GM19023 (cell line): ENCODE measurements at regions not wholly inside any gene's neighbourhood (a gene's known extent, or its start where the extent isn't known, plus 50 kb on each side); places are given as distances from the start of the nearest gene placed in this dataset.
"Not testable (repeated sequence)": the region's sequence is repeated elsewhere in the genome, so short reads cannot be mapped to it uniquely, and the experiment has no call there.

Experiments used
- ATAC-seq: cut with Tn5 transposase; IDR thresholded peaks from one replicate; pipeline ENCODE4 v1.9.1; 2021; ENCODE audit warnings: mild to moderate bottlenecking, moderate library complexity; ENCODE audit not compliant: unreplicated experiment

DNA sequence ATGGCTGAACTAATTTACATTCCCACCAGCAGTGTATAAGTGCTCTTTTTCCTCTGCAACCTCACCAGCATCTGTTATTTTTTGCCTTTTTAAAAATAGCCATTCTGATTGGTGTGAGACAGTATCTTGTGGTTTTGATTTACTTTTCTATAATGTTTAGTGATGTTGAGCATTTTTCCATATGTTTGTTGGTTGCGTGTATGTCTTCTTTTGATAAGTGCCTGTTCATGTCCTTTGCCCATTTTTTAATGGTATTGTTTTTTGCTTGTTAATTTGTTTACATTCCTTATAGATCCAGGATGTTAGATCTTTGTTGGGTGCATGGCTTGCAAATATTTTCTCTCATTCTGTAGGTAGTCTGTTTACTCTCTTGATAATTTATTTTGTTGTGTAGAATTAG, 169.9 kb downstream of the PRL start:
- ATAC-seq: no peak

DNA sequence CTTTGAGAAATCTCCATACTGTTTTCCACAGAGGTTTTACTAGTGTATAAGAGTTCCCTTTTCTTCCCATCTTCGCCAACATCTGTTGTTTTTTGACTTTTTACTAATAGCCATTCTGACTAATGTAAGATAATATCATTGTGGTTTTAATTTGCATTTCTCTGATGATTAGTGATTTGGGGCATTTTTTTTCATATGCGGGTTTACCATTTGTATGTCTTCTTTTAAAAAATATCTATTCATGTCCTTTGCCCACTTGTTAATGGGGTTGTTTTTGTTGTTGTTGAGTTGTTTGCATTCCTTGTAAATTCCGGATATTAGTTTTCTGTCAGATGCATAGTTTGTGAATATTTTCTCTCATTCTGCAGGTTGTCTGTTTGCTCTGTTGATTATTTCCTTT, 167.1 kb downstream of the PRL start:
- ATAC-seq: no peak

DNA sequence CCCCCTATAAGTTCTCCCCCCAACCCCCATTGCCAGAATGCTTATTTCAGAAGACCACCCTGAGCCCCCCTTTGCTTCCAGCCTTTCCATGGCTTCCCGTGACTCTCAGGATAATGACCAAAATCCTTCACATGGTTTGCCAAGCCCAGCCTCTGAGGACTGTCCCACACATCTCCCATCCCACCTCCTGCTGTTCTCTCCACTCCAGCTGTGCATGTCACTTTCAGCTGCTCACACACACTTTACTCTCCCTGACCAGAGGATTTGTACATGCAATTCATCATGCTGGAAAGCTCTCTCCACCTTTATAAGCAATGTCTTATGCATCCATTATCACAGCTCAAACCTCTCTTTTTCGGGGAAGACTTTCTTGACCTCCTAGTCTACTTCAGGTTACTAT, 164.2 kb downstream of the PRL start:
- no peak for ATAC-seq

DNA sequence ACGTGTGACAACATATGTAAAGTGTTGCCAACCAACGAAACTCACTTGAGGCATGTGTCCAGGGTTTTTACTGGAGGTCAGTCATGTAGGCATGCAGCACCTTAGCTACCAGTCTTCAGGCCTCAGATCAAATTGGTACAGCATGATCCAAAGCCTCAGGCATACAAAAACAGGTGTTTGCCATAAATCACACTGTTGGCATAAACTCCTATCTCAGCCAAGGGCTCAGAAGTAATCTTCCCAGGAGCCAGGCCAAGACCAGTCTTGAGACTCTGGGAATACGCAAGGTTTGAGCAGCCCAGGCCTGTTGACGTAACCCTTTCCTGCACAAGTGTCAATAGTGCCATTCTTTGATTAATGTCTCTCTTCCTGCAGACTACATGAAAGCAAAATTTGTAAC, 163.5 kb downstream of the PRL start:
- no peak for ATAC-seq

DNA sequence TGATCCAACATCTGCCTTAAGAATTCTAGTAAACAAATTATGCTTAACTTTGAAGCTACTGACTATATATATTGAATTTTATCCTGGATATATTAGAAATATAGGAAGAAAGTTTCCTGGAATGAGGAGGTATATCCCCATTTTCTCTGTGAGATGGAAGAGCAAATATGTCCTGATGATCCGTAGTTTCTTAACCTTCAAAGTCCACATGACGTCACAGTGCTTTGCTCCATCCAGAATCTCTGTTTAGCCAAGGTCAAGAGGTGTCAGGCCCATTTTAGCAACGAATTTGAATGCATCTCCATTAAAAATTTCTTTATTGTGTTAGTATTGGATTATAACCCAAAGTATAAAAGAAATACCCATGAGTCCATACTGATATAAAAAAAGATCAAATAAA, 162.5 kb downstream of the PRL start:
- no peak for ATAC-seq

DNA sequence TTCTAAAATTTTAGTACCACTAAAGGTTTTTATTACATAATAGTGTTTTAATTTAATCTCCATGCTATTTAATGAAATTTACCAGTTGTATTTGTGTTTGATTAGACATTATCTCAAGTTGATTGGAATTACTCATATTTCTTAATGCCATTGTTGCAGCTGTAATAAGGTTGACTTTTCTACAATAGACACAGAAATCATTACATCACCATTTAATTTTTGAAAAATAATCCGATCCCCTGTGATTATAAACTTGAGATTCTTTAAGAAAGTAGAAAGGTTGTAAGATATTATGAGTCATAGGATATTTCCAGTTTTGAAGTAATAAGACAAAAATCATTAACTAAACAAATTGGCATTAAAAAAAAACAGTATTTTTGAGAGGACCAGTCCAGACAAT, 161.4 kb downstream of the PRL start:
- ATAC-seq: no peak

DNA sequence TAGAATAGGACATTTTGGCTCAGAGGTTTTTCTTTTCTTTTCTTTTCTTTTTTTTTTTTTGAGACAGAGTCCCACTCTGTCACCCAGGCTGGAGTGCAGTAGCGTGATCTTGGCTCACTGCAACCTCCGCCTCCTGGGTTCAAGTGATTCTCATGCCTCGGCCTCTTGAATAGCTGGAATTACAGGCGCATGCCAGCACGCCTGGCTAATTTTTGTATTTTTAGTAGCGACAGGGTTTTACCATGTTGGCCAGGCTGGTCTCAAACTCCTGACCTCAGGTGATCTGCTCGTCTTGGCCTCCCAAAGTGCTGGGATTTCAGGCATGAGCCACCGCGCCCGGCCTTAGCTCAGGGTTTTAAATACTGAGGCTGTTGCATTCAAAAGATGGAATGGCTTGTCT, 156.1 kb downstream of the PRL start:
- ATAC-seq: not testable (repeated sequence)

DNA sequence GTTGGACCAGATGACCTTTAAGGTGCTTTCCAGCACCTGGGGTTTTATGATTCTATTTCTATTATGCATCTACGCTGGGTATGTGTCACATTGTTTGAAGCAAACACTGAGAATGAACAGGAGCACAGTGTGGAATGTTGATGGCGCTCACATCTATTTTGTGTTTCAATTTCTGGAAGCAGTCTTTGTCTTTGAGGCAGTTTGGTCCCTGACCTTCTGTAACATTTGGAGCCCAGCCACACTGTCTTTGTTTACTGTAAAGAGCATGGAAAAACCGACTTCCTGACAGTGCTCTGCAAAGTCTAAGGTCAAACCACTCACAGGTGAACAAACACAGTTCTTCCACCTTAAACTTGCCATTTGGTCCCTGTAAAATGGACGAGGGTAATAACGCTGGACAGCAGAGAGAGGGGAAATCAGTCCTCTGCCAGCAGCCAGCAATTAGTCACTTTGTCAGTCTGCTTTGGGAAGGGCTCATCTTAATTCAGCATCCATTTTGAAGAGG, 155.5 kb downstream of the PRL start:
- no peak for ATAC-seq

DNA sequence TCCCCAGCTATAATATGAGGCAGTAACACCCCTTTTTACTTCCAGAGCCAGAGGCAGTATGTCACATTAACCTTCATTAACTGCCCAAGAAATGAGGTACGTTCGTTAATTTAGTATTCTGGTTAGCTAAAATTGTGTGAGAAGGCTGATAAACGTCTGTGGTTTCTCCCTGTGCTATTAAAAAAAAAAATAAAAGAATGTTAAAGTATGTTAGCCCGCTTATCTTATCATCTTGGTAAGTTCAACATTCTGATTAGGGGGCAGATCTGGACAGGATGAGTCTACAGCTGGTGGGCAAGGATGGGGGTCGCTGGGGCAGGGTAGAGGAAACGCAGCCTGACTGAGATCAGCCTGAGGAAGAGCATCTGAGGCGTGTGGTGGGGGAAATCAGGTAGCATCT, 154.0 kb downstream of the PRL start:
- no peak for ATAC-seq

DNA sequence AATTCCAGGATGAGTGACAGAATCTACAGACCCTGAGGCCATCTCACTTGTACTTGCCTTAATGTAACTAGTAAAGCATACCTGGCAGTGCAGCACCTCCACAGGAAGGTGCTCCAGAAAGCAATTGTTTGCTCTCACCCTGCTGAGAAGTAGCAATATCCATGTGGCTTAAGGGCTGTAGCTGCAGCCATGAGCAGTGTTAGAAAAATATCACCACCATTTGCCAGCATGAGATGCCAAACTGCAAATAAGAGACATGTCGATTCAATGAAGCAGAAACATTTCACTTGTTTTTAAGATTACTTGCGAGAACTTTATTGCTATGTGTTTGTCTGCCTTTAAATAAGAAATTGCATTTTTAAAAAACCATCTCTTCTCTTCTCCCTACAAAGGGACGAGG, 151.5 kb downstream of the PRL start:
- ATAC-seq: no peak

DNA sequence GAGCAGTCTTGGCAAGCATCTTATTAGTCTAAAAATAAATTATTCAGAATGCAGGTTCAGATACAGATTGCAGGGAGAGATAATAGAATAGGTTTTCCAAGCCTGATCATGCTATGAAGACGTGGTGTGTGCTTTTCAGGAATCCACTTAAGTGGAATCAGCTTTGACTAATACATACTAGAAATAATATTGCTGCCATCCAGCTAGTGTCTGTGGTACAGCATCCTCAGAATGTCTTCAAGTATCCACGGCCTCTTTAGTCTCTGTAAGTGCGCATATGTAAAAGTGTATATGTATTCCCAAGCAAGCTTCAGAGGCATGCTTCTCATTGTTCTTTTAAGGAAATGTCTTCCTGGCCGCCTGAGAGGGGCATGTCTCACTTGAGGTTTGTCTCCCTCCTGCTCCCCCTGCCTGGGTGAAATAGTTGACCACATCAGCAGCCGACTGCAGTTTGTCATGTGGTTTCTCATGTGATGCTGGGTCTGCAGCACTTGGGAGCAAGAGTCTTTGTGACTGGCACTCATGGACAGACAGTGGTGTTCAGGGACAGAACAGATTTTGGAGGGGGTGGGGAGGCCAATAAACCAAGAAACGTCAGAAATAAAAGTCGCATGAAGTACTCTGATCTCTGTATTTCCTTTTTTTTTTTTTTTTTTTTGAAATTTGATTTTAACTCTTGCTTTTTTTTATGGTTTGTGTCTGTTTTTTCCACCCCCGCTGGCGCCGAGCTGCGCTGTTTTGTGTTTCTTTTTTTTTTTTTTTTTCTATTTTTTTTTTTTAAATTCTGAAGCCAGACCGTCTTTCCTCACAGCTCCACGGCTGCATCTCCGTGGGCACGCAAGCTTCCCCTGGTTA, 150.8 kb downstream of the PRL start:
- no peak for ATAC-seq

DNA sequence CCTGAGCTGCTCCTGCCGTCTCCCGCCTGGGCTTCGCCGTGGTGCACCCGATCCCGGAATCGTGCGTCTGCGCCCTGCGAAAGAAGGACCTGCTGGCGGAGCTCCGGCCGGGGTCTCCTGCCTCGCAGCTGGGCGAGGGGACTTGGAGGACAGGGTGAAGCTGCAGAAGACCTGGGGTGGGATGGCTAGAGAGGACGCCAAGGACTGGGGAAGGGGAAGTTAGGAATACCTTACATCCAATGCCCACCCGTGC, 150.2 kb downstream of the PRL start:
- no peak for ATAC-seq

DNA sequence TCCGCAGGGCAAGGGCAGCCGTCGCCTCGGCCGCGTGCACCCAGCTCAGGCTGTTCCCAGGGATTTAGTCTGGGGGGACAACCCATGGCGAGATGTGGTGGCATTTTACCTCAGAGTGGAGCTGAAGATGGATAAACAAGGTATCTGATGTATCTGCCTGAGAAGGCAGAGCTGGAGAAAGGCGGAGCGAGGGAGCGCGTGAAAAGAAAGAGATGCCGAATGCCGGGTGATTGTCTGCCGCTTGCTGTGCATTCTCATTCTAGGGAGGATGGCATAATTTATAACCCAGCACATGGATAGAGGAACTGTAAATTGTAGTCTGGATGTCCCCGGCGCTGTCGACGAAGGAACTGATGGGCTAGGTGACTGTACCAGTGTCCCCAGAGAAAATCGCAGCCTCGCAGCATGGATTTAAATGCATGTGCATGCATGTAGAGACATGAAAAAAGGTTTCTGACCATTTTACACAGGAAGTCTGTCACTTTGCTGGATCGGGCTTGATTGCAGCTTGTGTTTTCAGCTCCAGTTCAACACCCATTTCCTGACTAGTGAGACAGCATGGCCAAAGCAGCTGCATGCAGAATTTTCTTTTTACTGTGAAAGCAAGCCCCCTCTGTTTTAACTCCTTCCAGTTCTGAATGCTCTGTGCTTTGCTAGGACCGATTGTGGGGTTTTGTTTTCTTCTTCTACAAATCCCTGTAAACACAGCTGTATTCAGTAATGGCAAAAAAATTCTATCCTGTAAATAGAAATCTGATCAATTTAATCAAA, 149.7 kb downstream of the PRL start:
- no peak for ATAC-seq

DNA sequence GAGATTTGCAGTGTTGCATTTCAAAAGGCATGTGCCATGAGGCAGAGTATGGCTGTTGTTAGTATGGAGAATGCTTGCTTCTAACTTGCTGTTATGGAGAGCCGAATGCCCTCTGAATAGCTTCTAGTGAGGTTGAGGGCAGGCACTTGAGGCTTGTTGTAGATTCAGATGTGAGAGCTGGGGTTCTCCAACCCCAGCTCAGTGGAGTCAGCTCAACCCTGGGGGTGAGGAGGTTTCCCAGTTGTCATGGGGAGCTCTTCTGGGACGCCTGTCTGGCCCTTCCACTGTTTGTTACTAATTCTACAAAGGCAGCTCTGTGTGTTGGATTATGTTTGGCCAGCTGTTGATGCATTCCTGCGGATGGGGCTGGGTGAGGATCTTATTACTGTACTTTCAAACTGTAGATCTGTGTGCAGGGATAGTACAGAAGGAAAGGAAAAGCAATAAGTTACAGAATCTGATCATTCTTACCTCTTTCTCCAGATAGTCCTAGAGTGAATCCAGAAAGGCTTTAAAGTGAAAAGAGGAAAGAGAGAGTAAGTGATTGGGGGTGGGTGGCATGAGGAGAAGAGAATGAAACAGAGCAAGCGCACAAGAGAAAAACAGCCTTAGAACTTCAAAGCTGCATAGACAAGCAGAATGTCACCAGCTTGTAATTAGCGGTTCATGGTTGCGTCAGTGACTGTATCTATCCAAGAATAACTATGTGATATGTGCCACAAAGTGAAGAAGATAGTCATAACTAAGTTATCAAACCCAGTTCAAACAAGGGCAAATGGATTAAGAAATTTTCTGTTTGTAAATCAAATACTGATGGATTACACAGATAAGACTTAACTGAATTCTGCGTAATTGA, 148.7 kb downstream of the PRL start:
- ATAC-seq: no peak

DNA sequence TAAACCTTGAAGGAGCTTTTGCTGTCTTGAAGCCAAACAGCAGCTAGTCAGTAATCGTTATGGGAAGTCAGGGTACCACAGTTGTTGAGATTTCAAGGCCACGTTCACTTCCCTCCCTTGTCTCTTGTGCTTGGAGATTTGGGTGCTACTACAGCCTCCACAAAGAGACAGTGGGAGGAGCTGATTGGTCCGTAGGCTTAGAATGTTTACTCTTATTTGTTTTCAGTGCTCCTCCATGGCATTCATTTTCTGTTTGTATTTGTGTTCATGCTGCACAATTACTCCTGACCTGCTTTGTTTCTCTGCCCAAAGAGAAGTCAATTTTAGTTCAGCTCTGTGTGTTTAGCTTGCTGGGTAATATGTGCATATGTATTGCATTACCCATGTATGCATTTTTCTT, 147.7 kb downstream of the PRL start:
- no peak for ATAC-seq

DNA sequence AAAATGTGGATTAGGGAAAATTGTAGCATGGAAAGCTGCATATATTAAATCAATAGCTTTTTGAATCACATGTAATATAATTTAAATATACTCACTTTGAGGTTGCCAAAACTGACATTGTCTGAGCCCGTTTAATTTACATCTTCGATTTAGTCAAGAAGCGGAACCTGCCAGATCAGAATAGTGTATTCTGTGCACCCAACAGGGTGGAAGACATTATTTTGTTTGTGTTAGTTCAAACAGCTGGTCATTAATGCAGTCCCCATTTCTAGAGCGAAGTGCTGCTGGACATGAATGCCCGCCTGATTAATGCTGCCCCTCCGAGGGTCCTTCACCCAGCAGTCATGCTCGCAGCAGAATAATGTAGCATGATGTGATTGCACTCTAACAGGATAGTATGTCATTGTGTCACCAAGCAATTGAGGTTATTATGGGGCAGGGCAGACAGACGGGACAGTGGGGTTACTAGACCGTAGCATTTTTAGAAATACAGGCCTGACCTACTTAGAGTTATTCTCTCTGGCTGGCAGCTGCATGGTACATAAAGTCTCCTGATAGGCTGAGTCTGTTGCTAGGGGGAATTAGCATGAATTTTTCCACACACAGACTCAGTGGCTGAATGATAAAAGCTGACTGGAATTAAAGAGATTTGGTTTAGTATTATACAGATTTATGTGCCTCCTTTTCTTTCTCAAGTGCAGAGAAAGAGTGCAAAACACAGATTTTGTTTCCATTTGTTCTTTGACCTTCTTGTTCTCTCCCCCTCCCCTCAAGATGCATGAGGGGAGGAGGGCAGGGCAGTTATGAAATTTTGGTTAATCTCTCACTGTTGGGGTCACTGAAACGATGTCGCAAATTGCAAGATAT, 147.1 kb downstream of the PRL start:
- ATAC-seq: no peak

DNA sequence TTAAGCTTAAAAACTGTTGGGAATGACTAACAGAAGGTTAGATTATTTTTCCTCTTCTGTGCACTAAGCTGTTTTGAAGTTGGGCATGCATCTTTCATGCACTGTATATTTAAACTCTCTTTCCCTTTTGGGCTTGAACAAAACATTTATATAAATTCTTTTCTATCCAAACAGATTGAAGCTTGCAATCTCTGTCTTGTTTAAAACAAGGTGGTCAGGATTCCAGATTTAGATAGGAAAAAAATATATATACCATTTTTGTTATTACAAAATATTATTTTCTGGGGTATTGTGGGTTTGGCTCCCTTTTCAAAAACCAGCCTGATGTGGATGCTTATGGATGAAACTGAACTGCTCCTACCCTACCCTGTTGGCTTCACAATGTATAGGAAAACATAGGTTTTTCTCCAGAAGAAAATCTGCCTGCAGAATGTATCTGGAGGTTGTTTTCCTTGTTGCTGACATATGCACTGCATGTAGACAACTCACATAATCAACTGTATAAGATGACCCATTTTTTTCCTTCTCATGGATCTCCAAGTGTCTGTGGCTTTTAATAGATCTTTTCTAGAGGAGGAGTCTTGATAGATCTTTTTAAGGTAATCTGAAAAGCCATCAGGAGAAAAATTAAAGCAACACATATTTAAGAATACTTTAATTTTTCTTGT, 146.3 kb downstream of the PRL start:
- no peak for ATAC-seq

DNA sequence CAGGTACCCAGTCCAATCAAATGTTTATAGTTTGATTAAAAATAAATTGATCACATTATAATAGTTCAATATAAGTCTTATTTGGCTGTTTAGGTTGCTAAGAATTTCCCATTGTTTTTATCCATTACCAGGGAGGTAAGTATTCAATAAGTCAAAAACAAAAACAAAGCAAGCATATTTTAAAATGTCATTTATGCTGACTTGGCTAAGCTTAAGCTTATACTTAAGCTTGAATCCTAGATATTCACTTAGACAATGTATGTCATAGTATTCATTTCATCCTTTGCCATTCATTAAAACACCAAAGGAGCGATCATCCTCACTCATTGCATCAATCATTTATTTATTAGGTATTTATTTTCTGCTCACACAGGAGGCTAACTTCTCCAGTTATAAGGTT, 144.9 kb downstream of the PRL start:
- ATAC-seq: no peak

DNA sequence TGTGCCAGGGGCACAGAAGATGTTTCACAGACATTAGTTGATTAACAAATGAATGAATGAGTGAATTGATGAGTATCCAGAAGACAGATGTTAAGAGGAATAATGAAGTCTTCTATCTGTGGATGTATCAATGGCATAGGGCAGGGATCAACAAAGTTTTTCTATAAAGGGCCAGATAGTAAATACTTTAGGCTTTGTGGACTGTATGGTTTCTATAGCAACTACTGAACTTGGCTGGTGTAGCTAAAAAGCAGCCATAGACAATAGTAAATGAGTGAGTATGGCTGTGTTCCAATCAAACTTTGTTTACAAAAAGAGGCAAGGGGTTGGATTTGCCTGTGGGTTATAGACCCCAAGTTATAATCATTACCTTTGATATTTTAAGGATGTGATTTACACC, 144.0 kb downstream of the PRL start:
- no peak for ATAC-seq
